ENCODE measurements at regions not wholly inside any gene's neighbourhood (a gene's known extent, or its start where the extent isn't known, plus 50 kb on each side); places are given as distances from the start of the nearest gene placed in this dataset.
A peak's percentile ranks its signal among the peaks of the same experiment; 100 is the strongest.

DNA sequence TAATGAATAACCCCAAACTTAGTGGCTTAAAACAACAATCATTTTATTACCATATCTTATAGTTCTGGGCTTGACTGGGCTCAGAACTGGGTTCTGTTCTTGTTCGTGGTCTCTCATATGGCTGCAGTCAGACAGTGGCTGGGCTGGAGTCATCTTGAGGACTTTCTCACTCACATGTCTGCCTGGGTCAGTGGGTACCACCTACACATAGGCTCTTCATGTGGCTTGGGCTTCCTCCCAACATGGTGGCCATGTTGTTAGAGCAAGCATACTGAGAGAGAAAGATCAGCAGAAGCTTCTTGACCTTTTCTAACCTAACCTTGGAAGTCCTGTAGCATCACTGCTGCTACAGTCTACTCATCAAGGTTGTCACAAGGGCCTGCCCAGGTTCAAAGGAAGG lies 158.6 kb upstream of the SDK2 start:
- DNase-seq (ENCODE audit: low spot score), result no peak
- no peak for ATAC-seq

DNA sequence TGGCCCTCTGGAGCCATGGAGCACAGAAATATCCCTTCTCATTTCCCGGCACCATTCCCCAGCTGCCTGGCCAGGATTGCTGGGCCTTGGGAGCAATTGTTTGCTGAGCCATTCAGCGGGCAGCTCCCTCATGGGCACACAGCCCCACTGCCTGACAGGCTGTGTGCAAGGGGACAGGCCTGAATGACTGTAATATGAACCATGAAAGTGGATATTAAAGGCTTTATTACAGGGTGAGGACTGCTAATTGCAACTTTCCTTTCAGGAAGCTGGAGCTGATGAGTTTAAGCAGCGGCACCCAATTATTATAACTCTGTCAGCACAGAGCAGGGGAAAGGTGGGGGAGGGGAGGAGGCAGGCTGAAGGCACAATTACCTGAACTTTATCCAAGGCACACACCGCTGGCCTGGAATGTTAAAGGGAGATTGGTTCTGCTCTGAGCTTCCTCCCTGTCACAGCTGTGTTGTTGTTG lies 159.8 kb upstream of the SDK2 start:
- DNase-seq (ENCODE audit: low spot score) (no peak), ATAC-seq (no peak)

GRCh38 chr17:73806768-73807167 lies 162.5 kb upstream of the SDK2 start:
- no peak for ATAC-seq

DNA sequence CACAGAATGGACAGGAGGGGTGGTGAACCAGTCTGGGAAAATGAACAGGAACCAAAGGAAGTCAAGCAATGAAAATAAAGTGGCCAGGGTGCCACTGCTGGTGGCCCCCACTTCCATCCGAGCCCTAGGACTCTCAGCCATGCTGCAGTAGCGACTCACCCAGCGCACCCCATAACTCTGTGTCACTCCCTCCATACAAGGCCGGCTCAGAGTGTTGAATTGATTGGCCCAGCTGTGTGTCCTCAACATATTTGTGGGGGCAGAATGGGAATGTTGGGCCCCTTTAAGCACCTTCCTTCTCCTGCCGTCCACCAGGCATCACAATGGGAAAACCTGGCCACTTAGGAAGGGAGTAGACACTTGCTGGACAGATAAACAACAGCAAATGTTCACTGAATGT lies 169.0 kb upstream of the SDK2 start:
- DNase-seq (ENCODE audit: low spot score) (no peak), ATAC-seq (no peak)

More at GRCh38 chr17:73806768-73807167, 162.5 kb upstream of the SDK2 start:
- no peak for DNase-seq (ENCODE audit: low spot score)

- DNase-seq (ENCODE audit: low spot score), result no peak
- no peak for ATAC-seq
Observed at GRCh38 chr17:73814075-73814474, 169.8 kb upstream of the SDK2 start.

- DNase-seq (ENCODE audit: low spot score), result no peak
- no peak for ATAC-seq
Observed at GRCh38 chr17:73815474-73815873, 171.2 kb upstream of the SDK2 start.

GRCh38 chr17:73819440-73820395 lies 175.5 kb upstream of the SDK2 start:
- no peak for ATAC-seq
- no peak for DNase-seq (ENCODE audit: low spot score)

GRCh38 chr17:73820686-73821448 lies 176.6 kb upstream of the SDK2 start:
- no peak for ATAC-seq
- no peak for DNase-seq (ENCODE audit: low spot score)

- DNase-seq (ENCODE audit: low spot score) (no peak), ATAC-seq (no peak)
Observed at GRCh38 chr17:73821665-73822064, 177.4 kb upstream of the SDK2 start.

- DNase-seq (ENCODE audit: low spot score), result no peak
- no peak for ATAC-seq
Observed at GRCh38 chr17:73822371-73822770, 178.1 kb upstream of the SDK2 start.

DNA sequence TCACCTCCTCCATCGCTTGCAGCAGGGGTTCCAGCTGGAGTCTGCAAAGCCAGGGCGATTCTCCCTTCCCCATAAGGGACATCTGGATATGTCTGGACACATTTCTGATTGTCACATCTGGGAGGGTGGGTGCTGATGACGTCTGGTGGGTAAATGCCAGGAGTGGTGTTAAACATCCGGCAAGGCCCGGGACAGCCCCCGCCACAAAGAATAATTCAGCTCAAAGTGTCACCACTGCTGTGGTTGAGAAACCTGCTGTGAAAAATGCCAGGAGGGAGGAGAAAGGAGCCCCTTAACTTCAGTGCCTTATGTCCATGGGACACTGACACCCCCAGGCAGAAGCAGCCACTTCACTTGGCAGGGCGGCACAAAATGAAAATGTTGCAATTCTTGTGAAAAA lies 179.4 kb upstream of the SDK2 start:
- no peak for ATAC-seq
- DNase-seq (ENCODE audit: low spot score), result no peak

DNA sequence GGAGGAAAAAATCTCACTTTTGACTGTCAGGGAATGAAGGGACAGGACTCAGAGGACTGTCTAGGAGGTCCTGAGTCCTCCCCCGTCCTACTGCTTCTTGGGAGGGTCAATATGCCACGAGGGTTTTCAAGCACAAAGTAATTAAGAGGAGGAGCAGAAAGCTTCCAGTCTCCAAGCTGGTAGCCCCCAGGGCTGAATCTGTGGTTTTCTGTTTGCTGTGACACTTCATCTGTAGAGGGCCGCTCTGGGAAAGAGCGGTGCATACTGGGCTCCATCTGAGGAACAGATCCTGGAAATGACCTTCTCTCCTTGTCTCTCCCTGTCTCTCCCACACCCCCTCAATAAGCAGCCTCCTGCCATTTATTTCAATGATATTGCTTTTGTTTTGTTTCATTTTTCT lies 180.1 kb upstream of the SDK2 start:
- no peak for ATAC-seq
- no peak for DNase-seq (ENCODE audit: low spot score)

- no peak for ATAC-seq
- DNase-seq (ENCODE audit: low spot score), result no peak
Observed at GRCh38 chr17:73826181-73826871, 182.1 kb upstream of the SDK2 start.

DNA sequence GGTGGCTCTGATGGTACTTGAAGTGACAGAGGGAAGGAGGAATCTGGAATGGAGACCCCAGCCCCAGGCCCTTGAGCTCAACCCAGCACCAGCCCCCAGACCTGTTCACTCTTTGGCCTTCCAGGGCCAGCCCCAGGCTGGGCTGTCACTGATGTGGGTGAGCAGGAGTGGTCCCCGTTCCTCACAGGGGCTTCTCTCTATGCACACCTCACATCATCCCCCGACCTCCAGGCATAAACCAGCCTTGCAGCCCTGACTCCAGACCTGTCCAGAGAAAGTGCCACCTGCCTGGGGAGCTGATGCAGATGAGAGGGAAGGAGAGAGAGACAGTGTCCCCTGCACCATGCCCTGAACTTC lies 182.6 kb upstream of the SDK2 start:
- no peak for DNase-seq (ENCODE audit: low spot score)
- ATAC-seq, result no peak

- DNase-seq (ENCODE audit: low spot score) (no peak), ATAC-seq (peak; percentile 49)
Observed at GRCh38 chr17:73827627-73828291, 183.5 kb upstream of the SDK2 start.

- ATAC-seq, result no peak
Observed at GRCh38 chr17:73829676-73830280, 185.5 kb upstream of the SDK2 start.

DNA sequence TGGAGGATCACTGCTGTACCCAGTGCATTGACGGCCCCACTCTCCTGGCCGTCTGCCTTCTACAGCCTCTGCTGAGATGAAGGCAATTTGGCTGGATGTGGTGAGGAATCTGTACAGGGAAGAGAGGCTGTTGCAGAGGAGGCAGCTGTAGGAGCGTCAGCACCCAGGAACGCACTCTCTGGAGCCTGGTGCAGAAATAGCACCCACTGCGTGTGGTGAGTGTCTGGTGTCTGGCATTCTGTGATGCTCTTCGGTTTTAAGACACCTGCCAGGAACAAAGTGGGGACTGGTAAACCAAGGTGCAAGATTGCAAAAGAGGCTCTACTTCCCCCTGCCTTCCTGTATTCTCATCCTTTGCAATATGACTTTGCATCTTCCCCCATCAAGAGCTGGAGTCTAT lies 187.5 kb upstream of the SDK2 start:
- ATAC-seq, result no peak
- no peak for DNase-seq (ENCODE audit: low spot score)

More at GRCh38 chr17:73829676-73830280, 185.5 kb upstream of the SDK2 start:
- no peak for DNase-seq (ENCODE audit: low spot score)

DNA sequence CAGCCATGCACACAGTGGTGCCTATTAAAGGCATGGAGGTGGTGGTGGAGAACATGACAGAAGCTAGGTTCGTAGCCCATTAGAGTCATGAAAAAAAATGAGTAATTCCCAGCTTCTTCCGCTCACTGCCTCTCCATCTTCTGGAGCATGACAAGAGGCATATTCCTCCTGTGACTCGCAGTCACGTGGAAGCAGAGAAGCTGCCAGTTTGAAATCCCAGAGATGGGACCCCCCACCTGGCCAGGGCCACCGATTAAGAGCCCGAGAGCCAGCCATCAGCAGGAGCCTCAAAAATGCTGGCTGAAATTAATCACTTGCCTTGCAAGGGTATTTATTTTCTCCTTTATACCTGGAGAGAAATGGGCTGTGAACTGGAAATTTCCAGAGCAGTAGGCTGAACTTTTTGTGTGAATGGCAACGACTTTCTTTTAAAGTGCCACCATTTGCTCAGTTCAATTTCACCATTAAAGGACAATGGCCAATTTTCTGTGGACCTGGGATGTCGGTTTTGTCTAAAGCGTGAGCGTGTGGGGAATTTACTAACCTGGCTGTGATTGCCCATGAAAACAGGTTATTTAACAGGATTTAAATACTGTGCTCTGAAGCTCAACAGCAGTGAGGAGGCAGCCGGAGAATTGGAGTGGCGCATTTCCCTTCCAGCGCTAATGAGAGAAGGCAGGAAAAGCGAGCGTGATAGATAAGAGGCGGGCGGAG lies 189.7 kb upstream of the SDK2 start:
- DNase-seq (ENCODE audit: low spot score) (no peak), ATAC-seq (no peak)

GRCh38 chr17:73834684-73835343 lies 190.6 kb upstream of the SDK2 start:
- ATAC-seq (no peak), DNase-seq (ENCODE audit: low spot score) (no peak)
